Panc1 (cell line): ENCODE measurements at regions not wholly inside any gene's neighbourhood (a gene's known extent, or its start where the extent isn't known, plus 50 kb on each side); places are given as distances from the start of the nearest gene placed in this dataset.

ENCODE experiments used
- ATAC-seq: fragments of 200-7000 bp; cut with Tn5 transposase; 2 replicates; pipeline ENCODE4 v1.9.1; 2020; ENCODE audit warnings: mild to moderate bottlenecking, moderate library complexity
- BruUV-seq: library from RNA; stranded (reverse); fragments of 400-500 nt; replicated peaks from 2 replicates; lab custom pipeline; 2021; lab: Mats Ljungman, UMichigan
- CTCF ChIA-PET: fragments of 300-600 bp; sonication (Branson Sonifier 250); formaldehyde crosslinking; loops from one replicate; lab custom pipeline; 2022; ENCODE audit warnings: antibody characterized with exemption; lab: Charles Lee
- POLR2A ChIA-PET: fragments of 300-600 bp; sonication (Branson Sonifier 250); formaldehyde crosslinking; loops from one replicate; lab custom pipeline; 2022; ENCODE audit warnings: antibody characterized with exemption; lab: Charles Lee
- DNase-seq: peaks from one replicate; pipeline ENCODE4 v3.0.0-alpha.2; 2010; ENCODE audit warnings: low read depth, low spot score
- H3K27ac ChIP-seq: 2 replicates; pipeline ENCODE4 v1.5.1; 2011; ENCODE audit warnings: mild to moderate bottlenecking, low read length, inconsistent platforms
- H3K27me3 ChIP-seq: fragments of 200-500 bp; sonication (Bioruptor generic); 2 replicates; pipeline ENCODE4 v1.6.0; 2014; ENCODE audit warnings: low read length, inconsistent platforms; ENCODE audit not compliant: control insufficient read depth, insufficient read depth
- H3K36me3 ChIP-seq: fragments of 200-500 bp; sonication (Bioruptor generic); 2 replicates; pipeline ENCODE4 v1.5.1; 2014; ENCODE audit warnings: inconsistent platforms, mild to moderate bottlenecking, low read length, moderate library complexity; ENCODE audit not compliant: control insufficient read depth, insufficient read depth
- H3K4me1 ChIP-seq: 2 replicates; pipeline ENCODE4 v1.5.1; 2011; ENCODE audit warnings: inconsistent platforms, mild to moderate bottlenecking, low read length, moderate library complexity; ENCODE audit not compliant: control insufficient read depth, insufficient read depth
- H3K4me3 ChIP-seq, 2 experiments: 2 replicates each; pipeline ENCODE4 v1.5.1; 2011 to 2012; ENCODE audit warnings: low read depth in 2 of 2, low read length in 2 of 2, mild to moderate bottlenecking in 2 of 2, inconsistent platforms in 1 of 2, moderate library complexity in 1 of 2
- H3K9me3 ChIP-seq: fragments of 200-500 bp; sonication (Bioruptor generic); 2 replicates; pipeline ENCODE4 v1.5.1; 2014; ENCODE audit warnings: low read depth, mild to moderate bottlenecking, inconsistent platforms, low read length, moderate library complexity; ENCODE audit not compliant: control insufficient read depth, insufficient read depth
- POLR2AphosphoS5 ChIP-seq: IDR thresholded peaks from 2 replicates; pipeline ENCODE4 v1.6.1; 2012; ENCODE audit warnings: mild to moderate bottlenecking, low read depth, low read length, moderate library complexity
- SIN3A ChIP-seq: IDR thresholded peaks from 2 replicates; pipeline ENCODE4 v1.6.1; 2012; ENCODE audit warnings: low read depth, mild to moderate bottlenecking, low read length, moderate library complexity, borderline replicate concordance; ENCODE audit not compliant: insufficient read depth
- TCF7L2 ChIP-seq: IDR thresholded peaks from 2 replicates; pipeline ENCODE4 v1.6.1; 2011; ENCODE audit warnings: mild to moderate bottlenecking, low read depth, low read length, inconsistent platforms
- in situ Hi-C: cut with HindIII; loops from 2 replicates; pipeline ENCODE4 v1.10.0; 2016; ENCODE audit warnings: low sequenced_read_pairs, low pct_unique_long_range_greater_than_20kb
- intact Hi-C: fragments of 100-400 bp; cut with micrococcal nuclease; formaldehyde crosslinking; loops from one replicate; pipeline ENCODE4 v1.10.0; 2022; ENCODE audit not compliant: unreplicated experiment
- TF ChIP-seq, protein P1 (sequence below), 2 experiments: IDR thresholded peaks; 2 replicates each; pipeline ENCODE4 v1.6.1; 2011 to 2012; ENCODE audit warnings: low read depth in 2 of 2, control low read depth in 1 of 2, low read length in 1 of 2, mild to moderate bottlenecking in 1 of 2, moderate library complexity in 1 of 2; ENCODE audit not compliant: insufficient read depth in 1 of 2
- TF ChIP-seq, protein P2 (sequence below): fragments of 450-650 bp; IDR thresholded peaks from 2 replicates; pipeline ENCODE4 v1.5.1; 2017; ENCODE audit warnings: mild to moderate bottlenecking

DNA sequence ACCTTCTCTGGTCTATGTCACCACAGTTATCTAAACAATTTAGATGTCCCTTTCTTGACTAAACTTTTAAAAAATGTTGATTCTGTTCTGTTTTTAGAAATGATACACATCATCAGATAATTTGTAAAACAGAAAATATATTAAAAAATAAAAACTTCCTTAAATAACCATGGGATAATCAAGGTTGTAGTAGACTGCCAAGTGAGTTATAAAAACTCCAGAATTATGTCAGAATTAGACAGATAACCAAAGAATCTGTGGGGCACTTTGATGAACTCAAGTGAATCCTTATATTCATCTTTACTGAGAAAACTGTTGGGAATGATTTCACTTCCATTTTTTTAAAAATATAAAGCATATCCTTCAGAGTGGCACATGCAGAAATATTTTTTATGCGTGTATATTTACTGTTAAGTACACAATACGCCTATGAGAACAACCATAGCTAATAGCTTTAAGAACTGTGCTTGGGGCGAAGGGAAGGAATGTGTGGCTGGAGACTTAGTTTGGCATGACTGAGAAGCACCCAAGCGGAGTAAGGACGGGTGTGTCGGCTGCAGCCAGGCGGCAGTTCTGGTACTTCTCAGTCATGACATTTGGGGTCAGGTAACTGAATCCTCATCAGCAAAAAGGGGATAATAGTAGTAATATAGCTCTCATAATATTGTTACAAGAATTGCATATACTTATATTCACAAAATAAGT is 604.7 kb upstream of the CITED2 start:
- no peaks in the 10 kb centered on the region for H3K9me3 ChIP-seq
- DNase-seq: no peak
- ChIA-PET POLR2A (interaction anchor here (0.5 kb wide), 1 partner anchor 440 kb away, joined by 7 read pairs; no protein-coding TSS in a partner anchor), CTCF (no interaction called here)
- peak overlapping the region; percentile 85 for H3K27ac ChIP-seq
- in situ Hi-C loops: no loop called here
- TF ChIP-seq SIN3A: no peak
- TF ChIP-seq, protein P1, sequence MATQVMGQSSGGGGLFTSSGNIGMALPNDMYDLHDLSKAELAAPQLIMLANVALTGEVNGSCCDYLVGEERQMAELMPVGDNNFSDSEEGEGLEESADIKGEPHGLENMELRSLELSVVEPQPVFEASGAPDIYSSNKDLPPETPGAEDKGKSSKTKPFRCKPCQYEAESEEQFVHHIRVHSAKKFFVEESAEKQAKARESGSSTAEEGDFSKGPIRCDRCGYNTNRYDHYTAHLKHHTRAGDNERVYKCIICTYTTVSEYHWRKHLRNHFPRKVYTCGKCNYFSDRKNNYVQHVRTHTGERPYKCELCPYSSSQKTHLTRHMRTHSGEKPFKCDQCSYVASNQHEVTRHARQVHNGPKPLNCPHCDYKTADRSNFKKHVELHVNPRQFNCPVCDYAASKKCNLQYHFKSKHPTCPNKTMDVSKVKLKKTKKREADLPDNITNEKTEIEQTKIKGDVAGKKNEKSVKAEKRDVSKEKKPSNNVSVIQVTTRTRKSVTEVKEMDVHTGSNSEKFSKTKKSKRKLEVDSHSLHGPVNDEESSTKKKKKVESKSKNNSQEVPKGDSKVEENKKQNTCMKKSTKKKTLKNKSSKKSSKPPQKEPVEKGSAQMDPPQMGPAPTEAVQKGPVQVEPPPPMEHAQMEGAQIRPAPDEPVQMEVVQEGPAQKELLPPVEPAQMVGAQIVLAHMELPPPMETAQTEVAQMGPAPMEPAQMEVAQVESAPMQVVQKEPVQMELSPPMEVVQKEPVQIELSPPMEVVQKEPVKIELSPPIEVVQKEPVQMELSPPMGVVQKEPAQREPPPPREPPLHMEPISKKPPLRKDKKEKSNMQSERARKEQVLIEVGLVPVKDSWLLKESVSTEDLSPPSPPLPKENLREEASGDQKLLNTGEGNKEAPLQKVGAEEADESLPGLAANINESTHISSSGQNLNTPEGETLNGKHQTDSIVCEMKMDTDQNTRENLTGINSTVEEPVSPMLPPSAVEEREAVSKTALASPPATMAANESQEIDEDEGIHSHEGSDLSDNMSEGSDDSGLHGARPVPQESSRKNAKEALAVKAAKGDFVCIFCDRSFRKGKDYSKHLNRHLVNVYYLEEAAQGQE (IDR thresholded peaks at IDR 0.05; ENCODE audit: insufficient read depth in 1 of 2, low read depth in 2 of 2, low read length in 1 of 2): no peak
- no peak for TF ChIP-seq TCF7L2
- TF ChIP-seq, protein P2, sequence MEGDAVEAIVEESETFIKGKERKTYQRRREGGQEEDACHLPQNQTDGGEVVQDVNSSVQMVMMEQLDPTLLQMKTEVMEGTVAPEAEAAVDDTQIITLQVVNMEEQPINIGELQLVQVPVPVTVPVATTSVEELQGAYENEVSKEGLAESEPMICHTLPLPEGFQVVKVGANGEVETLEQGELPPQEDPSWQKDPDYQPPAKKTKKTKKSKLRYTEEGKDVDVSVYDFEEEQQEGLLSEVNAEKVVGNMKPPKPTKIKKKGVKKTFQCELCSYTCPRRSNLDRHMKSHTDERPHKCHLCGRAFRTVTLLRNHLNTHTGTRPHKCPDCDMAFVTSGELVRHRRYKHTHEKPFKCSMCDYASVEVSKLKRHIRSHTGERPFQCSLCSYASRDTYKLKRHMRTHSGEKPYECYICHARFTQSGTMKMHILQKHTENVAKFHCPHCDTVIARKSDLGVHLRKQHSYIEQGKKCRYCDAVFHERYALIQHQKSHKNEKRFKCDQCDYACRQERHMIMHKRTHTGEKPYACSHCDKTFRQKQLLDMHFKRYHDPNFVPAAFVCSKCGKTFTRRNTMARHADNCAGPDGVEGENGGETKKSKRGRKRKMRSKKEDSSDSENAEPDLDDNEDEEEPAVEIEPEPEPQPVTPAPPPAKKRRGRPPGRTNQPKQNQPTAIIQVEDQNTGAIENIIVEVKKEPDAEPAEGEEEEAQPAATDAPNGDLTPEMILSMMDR: no peak
- TF ChIP-seq POLR2AphosphoS5: no peak
- no peak for ATAC-seq
- H3K4me1 ChIP-seq: peaks cover 42% of the 10 kb centered on the region
- intact Hi-C loops: no loop called here
- H3K4me3 ChIP-seq: no peak overlapping the region
- BruUV-seq: no TSS peak
- H3K27me3 ChIP-seq: no peaks in the 10 kb centered on the region
- no peaks in the 10 kb centered on the region for H3K36me3 ChIP-seq

DNA sequence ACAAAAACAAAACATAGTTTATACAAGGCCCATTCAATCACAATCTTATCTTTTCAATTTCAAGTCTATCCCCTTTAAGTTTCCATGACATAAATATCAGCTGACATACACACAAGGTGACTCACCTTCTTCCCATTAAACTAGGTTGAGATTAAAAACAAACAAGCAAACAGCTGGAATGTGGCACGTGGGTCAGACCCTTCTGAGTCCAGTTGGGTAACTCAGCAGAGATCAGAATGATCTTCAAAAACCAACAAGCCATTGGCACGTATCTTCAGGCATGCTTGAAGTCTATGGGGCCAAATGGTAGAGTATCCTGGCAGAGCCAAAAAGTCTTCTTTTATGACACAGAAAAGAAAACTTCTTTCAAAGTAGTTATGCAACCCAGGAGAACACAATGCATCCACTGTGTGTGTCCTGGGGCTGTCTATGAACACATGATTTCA is 603.5 kb upstream of the CITED2 start:
- H3K27me3 ChIP-seq: no peaks in the 10 kb centered on the region
- POLR2A ChIA-PET: no interaction called here
- H3K27ac ChIP-seq: peak overlapping the region; percentile 85
- H3K9me3 ChIP-seq: no peaks in the 10 kb centered on the region
- CTCF ChIA-PET: no interaction called here
- TF ChIP-seq POLR2AphosphoS5 (peak; percentile 87), TCF7L2 (peak; percentile 98), SIN3A (no peak)
- TF ChIP-seq, protein P2: no peak
- TF ChIP-seq, protein P1 (IDR thresholded peaks at IDR 0.05; ENCODE audit: insufficient read depth in 1 of 2, low read depth in 2 of 2, low read length in 1 of 2): no peak
- DNase-seq (peak; percentile 77), ATAC-seq (peak; percentile 87)
- no peaks in the 10 kb centered on the region for H3K36me3 ChIP-seq
- in situ Hi-C loops (no loop called here), intact Hi-C loops (no loop called here)
- H3K4me1 ChIP-seq: peaks cover 34% of the 10 kb centered on the region
- BruUV-seq: no TSS peak
- H3K4me3 ChIP-seq: no peak overlapping the region
